ENCODE measurements at regions not wholly inside any gene's neighbourhood (a gene's known extent, or its start where the extent isn't known, plus 50 kb on each side); places are given as distances from the start of the nearest gene placed in this dataset.

DNA sequence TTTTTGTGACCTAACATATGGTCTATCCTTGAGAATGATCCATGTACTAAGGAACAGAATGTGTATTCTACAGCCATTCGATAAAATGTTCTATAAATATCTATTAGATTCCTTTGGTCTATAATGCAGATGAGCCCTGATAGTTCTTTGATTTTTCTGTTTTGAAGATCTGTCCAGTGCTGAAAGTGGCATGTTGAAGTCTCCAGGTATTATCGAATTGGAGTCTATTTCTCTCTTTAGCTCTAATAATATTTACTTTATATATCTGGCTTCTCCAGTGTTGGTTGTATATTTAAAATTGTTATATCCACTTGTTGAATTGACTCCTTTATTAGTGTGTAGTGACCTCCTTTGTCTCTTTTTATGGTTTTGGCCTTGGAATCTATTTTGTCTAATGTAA lies 377.9 kb downstream of the ARL6IP6 start:
- DNase-seq, result no peak

DNA sequence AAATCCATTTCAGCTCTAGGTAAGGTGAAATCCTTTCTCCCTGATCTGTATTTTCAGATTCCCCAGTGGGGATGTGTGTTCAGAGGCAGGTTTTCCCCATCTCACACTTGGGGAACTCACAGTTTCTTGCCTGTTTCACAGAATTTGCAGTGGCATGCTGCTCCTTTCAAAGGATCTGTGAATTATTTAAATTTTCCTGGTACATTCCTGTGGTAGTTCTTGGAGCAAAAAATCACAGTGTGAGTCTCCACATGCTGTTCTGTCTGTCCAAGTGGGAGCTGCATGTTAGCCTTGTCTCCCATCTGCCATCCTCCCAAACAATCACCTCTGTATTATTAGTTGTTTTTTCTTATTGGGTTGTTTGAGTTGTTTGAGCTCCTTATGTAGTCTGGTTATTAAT lies 372.9 kb downstream of the ARL6IP6 start:
- DNase-seq, result no peak

DNA sequence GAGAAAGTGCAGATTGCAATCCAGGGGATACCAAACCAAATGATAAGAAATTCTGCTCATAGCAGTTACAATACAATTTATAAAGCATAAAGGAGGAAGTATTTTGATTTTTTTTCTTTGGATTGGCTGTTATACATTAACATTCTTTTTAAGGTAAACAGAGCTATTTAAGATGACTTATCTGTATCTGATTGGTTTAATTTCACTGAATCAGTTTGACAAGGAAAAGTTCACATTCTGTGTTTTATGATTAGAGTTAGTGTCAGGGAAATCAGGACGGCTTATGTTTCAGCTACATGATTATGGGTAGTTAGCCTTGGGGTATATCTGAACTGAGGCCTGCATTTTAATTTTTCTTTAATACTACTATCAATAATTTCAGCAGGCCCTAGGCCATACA lies 360.9 kb downstream of the ARL6IP6 start:
- no peak for DNase-seq

DNA sequence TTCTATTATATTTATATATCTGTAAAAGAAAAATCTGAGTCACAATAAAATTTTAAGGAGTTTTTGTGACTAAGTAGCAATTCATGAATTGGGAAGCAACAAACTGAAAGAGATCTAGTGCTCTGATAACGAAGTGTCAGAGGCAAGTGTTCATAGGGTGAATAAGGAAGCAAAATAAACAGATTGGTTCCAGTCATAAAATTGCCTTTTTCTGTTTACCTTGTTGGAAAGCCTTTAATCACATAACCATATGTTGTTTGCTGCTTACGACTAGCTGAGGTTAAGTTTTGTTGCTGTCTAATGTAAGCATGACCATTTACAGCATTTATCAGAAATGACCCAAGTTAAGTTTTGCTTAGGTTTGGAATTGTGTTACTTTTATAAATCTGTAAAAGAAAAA lies 358.9 kb downstream of the ARL6IP6 start:
- no peak for DNase-seq

DNA sequence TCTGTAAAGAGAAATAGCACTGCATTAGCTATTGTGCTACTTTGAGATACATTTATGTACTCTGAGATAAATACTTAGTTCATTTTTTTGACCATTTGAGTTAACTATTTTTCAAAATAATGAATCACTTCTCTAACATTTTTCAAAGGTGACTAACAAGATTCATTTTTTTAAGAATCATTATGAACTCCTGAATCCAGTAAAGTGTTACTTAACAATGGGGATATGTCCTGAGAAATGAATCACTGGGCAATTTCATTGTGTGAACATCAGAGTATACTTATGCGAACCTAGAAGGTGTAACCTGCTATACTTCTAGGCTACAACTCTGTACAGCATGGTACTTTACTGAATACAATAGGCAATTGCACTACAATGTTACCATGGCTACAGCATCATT lies 355.8 kb downstream of the ARL6IP6 start:
- no peak for DNase-seq

DNA sequence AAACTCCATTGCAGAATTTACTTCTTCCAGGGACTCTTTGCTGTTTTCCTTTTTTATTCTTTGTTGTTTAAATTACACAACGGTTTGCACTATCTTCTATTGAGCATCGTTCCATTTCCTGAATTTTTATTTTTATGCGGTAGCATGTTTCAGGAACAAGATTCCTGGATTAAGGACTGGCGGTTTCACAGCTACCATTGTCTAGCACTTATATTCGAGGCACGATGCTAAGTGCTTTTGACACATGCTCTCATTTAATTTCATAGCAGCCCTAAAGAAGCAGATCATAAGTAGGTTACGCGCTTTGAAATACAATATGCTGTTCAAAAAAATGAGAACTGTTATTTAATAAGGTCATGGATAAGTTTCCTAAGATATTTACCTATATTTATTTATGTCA lies 354.4 kb downstream of the ARL6IP6 start:
- no peak for DNase-seq

DNA sequence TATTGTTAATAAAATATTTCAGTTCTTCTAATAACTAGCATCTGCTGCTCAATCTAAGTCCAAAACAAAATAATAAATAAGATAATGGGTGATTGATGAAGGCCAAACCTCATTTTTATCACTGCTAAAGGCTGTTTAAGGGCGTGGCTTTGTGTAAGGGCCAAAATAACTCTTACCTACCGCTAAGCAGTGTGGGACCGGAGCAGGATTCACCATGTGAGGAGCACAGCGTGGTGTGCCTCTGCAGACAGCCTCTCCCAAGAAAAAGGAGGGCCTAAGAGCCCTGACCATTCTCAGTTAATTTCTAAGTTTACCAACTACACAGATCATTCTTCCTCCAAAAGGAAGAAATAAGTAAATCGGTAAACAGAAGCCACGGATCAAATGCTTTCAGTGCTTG lies 353.7 kb downstream of the ARL6IP6 start:
- DNase-seq, result no peak

DNA sequence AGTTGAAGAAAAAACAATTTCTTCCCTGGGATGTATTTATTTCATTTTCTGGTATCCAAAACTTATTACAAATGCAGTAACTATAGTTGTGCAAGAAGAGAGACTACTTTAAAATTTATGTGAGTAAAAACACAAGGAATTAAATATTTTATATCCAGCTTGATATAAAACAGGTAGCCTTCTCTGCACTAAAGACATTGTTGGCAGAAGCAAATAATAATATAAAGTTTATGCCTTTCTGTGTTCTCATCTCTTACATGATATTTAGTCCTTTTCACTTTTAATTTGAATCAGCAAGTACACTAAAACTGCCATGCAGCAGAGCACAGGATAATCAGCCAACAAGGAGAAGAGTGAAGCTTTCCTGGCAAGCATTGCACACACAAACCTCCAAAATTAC lies 352.7 kb downstream of the ARL6IP6 start:
- DNase-seq, result no peak

DNA sequence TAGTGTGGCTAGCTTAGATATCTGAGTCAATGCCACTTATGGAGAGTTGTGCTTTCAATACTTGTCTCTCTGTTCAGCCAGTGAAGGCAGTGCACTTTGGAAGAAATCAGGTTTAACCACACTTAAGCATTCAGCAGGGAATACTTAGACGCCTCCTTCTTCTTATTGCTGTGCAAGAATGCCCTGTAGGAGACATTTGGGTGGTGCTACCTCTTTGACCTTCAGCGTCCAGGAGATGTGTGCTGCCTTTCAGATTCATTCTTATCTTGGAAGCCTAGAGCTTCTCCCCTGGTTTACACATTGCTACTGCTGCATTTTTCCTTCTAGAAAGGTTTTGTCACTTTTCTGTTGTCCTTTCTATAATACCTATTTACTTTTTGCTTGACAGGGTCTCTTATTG lies 350.5 kb downstream of the ARL6IP6 start:
- no peak for DNase-seq

DNA sequence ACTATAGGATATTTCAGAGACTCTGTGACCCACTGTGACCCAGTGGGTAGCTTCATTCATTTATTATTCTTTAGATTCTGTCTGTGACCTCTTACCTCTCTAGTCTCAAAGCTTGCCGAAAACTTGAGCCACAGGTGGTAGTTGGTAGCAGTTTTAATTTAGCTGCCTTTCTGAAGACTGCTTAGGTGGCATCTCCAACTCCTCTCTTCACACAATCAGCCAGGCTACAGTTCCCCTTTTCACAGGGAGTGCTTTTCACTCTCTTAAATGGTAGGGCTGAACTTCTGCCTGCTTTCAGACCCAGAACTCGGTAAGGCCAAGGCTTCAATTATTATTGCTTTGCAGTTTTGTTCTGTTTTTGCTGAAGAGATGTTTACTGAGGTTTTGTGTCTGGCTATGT lies 349.6 kb downstream of the ARL6IP6 start:
- DNase-seq, result no peak

DNA sequence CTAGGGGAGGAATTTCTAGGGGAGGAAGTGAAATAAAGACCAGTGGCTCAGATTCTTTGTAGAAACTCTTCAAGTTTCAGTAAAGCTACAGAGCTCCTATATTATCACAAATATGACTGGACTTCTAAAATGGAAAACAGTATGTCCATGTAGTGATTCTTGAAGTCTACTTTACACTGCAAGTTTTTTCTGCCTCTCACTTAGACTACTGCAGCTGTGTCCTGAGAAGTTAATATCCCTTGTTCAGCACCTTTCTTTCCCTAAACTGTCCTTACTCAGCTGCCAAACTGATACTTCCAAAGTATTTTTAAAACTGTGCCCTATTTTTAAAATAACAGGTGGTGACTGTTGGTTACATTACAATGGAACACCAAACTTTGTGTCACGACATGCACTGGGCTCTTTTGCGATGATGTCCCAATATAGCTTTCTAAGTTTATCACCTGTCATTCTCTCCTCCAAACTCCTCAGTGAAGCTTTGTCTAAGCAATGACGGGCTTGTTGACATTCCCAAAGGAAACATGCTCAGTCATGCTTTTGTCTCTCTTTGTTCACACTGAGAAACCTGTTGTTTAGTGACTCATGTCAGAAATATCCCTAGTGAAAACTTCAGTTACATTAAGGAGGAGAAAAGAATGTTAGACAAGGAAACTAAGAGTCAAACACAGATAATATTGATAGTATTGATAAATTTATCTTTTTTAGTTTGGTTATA lies 341.1 kb downstream of the ARL6IP6 start:
- DNase-seq, result no peak

DNA sequence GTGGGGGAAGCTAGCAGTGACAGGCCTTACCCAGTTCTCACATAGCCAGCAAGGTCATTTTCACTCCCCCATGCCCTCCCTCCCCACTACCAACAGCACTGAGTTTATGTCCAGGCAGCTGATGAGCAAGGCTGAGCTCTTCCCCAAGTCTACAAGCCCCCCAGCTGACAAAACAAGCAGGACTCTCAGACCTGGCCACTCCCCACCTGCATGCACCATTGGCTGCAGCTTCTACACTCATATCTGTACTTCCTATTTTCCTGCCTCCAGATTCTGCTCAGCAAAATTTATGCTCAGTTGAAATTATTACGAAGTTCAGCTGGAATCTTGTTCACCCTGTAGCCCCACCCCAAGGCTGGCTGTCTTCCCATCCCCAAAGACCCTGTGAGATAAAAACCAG lies 339.3 kb downstream of the ARL6IP6 start:
- DNase-seq, result no peak

DNA sequence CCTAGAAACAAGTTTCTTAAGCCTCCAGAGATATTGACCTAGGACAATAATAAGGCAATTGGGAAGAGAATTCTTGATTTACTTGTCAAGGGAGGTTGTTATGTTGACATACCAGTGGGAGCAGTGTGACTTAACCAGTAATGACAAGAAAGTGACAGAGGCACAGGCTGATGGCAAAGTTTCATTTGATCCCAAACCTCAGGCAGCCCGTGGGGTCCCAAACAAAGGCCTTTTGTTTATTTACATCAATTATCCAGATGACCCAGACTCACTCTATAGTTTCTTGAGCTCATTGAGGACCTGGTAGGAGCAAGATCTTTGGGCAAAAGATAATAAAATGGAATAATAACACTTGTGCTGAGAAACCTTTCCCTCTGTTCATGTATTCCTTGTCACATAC lies 336.8 kb downstream of the ARL6IP6 start:
- no peak for DNase-seq

DNA sequence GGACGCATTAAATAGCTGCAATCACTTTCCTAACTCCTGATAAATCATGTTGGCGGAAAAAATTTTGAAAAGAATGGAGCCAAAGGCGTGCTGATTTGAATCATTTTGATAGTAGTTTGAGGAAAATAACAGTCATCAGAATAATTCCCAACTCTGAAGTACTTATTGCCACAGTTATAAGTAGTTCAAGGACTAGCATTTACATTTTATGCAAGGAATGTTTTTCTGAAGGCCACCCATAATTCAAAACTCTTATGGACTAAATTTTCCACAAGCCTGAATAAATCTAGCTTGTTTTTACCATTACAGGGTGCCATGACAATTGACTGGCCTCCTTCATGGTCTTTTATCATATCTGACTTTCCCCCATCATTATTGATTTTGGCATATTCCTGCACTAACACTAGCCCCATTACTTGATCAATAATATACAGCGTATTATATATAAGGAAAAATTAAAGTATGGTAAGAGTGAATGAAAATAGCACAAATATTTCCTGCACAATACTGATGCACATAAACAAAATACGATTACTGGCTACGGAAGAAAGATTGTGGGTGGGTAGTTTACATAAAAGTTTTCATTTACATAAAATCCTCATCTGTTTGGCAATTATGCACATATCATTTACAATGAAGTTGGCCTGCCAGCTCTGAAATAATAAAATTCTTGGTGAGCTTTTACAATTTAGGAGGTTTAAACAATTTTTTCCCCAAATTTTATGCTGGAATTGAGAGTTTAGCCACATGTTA lies 334.6 kb downstream of the ARL6IP6 start:
- no peak for DNase-seq

DNA sequence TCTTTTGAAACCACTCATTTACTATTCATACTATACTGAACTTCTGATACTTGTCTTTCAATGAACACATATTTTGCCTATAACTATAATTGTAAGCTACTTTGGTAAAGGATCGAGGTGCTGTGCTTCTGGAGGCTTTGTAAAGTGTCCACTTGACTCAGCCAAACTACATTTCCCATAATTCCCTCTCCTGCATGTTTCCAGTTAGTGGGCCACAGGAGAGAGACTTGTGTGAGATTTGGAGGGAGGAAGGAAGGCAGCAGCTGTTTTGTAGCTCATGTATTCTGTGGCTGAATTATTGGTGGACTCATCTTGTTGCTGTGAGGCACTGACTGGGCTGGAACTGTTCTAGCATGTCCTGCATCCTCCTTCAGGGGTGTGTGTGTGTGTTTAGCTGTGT lies 328.8 kb downstream of the ARL6IP6 start:
- no peak for DNase-seq

DNA sequence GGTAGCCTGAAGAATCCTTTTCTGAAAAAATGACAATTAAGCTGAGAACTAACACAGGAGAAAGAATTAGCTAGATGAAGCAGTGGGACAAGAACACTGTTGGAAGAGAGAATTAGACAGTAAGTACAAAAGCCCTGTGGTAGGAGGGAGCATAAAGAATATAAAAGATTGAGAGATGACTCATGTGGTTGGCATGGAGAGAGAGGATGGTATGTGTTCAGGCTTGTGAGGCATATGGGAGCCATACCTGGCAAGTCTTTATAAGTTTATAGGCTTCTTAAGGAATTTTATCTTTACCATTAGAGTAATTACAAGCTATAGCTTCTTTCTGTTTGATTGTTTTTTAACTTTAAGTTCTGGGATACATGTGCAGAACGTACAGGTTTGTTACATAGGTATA lies 325.0 kb downstream of the ARL6IP6 start:
- no peak for DNase-seq

DNA sequence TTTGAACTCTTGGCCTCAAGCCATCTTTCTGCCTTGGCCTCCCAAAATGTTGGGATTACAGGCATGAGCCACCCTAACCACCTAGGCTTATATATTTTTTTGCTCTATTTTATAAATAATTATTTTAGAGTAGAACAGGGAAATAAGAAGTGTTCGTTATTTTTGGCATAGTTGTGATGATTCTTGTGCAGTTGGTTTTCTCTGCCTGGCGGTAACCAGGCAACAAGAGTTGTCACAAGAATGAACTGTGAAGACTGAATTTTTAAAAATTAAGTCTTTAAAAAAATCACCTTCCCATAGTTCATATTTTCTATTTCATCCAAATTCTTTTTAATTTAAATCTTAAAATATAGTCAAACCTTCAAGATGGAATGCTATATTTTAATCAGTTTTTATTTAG lies 310.2 kb downstream of the ARL6IP6 start:
- no peak for DNase-seq

DNA sequence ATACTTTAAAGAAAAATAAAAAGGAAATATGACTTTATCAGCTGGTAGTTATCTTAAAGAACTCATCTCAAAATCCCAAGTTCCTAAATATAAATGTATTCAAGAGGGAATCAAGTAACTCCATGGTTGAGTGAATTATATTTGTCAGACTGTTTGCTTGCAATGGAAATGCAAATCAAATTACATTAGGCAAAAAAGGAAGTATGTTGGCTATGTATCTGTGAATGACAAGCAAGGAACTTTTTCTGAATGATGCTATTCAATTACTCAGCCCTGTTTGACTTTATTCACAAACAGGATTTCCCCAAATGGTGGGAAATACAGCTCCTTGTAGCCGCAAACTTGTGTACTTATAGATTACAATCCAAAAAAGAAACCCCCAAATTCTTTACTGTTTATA lies 309.1 kb downstream of the ARL6IP6 start:
- no peak for DNase-seq

DNA sequence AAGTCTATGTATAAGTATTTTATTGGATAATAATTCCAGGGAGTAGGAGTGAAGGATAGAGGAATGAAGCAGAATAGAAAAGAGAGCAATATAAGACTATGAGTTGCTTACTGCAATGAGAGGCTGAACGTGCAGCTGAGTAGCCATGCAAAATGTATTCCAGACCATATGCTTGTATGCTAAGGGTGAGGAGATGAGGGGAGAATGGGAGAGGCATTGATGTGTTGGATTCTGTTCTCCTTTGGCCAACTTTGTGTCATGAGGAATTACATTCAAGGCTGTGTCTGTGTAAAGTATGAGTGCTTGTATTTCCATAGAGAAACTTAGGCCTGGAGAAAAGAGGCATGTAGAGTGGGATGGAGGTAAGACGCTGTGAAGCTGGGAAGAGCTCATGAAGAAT lies 301.8 kb downstream of the ARL6IP6 start:
- DNase-seq, result no peak

DNA sequence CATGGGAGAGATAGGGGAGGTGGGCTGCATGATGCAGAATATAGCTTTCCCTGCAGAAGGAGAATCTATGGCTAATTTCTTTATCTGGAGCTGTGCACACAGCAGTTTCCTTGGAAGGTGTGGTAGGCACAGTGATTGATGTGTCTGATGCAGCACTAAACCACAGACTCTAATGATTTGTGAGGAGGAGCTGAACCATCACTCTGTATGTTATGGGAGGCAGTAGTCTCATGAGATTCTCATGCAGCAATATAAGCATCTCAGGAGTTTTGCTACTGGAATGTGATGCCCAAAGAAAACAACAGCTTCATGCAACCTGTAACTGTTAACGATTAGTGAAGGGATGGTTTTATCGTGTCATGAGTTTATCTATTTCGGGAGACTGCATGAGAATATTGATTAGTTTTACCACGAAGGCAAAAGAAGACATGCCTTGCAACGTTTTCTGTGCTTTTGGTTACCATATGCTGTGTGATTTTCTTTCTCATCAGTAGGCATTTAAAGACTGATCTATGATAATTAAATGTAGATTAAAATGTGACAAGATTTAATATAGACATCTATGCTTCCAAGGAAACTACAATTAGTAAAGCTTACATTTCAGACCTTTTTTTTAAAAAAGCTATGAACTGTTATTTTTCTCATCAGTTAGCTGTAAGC lies 286.8 kb downstream of the ARL6IP6 start:
- DNase-seq, result no peak

DNA sequence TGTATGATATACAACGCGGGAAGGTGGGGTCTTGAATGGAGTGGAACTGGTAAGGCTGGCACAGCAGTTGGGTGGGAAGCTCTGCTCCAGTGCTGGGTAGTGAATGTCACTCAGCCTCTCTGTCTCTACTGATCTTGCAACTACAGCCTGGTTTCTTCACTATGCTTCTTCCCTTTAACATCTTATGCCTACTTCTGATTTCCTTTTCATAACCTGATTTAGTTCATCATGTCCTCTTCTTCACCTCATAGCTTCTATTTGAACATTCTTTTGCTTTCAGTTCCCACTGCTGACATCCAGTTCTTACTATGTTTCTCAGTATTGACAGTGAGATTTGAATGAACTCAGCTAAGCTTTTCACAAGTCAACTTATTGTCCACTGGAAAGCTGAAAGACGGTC lies 286.2 kb downstream of the ARL6IP6 start:
- no peak for DNase-seq

DNA sequence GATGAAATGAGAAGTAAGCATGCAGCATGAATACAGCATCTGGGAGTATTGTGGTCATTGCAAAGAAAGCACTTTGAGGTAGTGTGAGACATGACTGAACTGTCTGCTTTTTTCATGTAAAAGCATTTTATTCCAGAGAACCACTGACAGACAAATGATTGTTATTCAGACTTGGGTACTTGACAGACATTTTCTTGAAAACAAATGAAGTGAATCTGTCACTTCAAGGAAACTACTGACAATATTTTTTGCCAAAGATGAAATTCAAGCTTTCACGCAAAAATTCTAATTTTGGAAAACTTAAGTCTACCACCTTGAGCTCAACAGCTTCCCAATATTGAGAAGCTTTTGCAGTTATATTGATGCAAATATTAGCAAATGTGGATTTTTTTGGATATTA lies 255.7 kb downstream of the ARL6IP6 start:
- DNase-seq, result no peak

DNA sequence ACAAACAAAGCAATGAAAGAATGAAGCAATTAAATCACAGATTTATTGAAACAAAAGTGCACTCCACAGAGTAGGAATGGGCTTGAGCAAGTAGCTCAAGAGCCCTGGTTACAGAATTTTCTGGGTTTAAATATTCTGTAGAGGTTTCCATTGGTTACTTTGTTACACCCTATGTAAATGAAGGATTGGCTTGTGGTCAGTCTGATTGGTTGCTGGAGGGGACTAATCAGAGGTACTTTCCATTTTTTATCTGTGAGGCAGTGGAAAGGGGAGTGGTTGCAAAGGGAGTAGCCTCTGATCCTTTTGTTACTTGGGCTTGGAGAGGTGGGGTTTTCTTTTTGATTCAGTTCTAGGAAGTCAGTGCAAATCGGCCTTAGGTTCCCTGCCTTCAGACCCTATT lies 253.3 kb downstream of the ARL6IP6 start:
- no peak for DNase-seq

DNA sequence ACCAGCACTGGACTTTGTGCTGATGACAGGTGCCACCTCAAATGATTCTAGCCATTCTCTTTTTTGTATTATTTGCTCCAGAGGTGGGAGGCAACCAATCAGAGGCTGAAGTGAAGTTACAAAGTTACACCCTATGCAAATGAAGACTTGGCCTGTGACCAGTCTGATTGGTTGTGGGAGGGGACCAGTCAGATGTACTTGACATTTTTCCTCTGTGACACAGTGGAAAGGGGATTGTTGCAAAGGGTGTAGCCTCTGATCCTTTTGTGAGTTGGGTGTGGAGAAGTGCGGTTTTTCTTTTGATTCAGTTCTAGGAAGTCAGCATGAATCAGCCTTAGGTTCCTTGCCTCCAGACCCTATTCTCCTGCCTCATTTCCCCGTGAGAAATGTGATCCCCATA lies 244.0 kb downstream of the ARL6IP6 start:
- no peak for DNase-seq

Data from T1000 (cell line).